ENCODE measurements at regions not wholly inside any gene's neighbourhood (a gene's known extent, or its start where the extent isn't known, plus 50 kb on each side); places are given as distances from the start of the nearest gene placed in this dataset.
A peak's percentile ranks its signal among the peaks of the same experiment; 100 is the strongest.

- Histone ChIP-seq H3K27me3 (replicated peaks; ENCODE audit: insufficient read depth) (no peaks in the 10 kb centered on the region), H3K4me3 (peak overlapping the region; percentile 56), H3K9me3 (no peaks in the 10 kb centered on the region), H3K4me1 (ENCODE audit: control insufficient read depth in 1 of 2, low read depth in 2 of 2) (peaks cover 0 to 24% of the 10 kb centered on the region in 2 donors), H3K27ac (peak overlapping the region; percentile 54 to 57), H3K36me3 (no peaks in the 10 kb centered on the region)
- DNase-seq (ENCODE audit: low spot score) (no peak), ATAC-seq (ENCODE audit: insufficient number of reproducible peaks, low FRiP score, low read depth) (peak; percentile 32)
- TF ChIP-seq CTCF (IDR thresholded peaks at IDR 0.05), result no peak
Measured at GRCh38 chr11:10909141-10909883, 51.5 kb upstream of the ZBED5 start.

- Histone ChIP-seq H3K27ac (peak overlapping the region; percentile 54 to 57), H3K27me3 (replicated peaks; ENCODE audit: insufficient read depth) (no peaks in the 10 kb centered on the region), H3K4me3 (peak overlapping the region; percentile 56), H3K36me3 (no peaks in the 10 kb centered on the region), H3K4me1 (ENCODE audit: control insufficient read depth in 1 of 2, low read depth in 2 of 2) (peaks cover 0 to 20% of the 10 kb centered on the region in 2 donors), H3K9me3 (no peaks in the 10 kb centered on the region)
- DNase-seq (ENCODE audit: low spot score), result no peak
- no peak for TF ChIP-seq CTCF (IDR thresholded peaks at IDR 0.05)
- ATAC-seq (ENCODE audit: insufficient number of reproducible peaks, low FRiP score, low read depth), result no peak
Measured at GRCh38 chr11:10908215-10908951, 50.5 kb upstream of the ZBED5 start.
